WTC11 (cell line): ENCODE measurements at regions not wholly inside any gene's neighbourhood (a gene's known extent, or its start where the extent isn't known, plus 50 kb on each side); places are given as distances from the start of the nearest gene placed in this dataset.

Experiments used
- ATAC-seq: fragments of 200-7000 bp; cut with Tn5 transposase; 2 replicates; pipeline ENCODE4 v1.10.0; 2021; ENCODE audit warnings: mild to moderate bottlenecking, moderate library complexity
- CTCF ChIA-PET: fragments of 300-600 bp; sonication (Branson Sonifier 250); formaldehyde crosslinking; loops from one replicate; lab custom pipeline; 2021; ENCODE audit warnings: antibody characterized with exemption; lab: Charles Lee
- POLR2A ChIA-PET: fragments of 350-600 bp; sonication (Branson Sonifier 250); formaldehyde crosslinking; loops from one replicate; lab custom pipeline; 2021; ENCODE audit warnings: antibody characterized with exemption; lab: Charles Lee
- DNase-seq: peaks from one replicate; pipeline ENCODE4 v3.0.0; 2021; ENCODE audit warnings: low spot score
- H3K27ac Mint-ChIP-seq: 2 replicates; pipeline ENCODE4 v1.8.0; 2021; ENCODE audit warnings: mixed read lengths
- H3K27me3 Mint-ChIP-seq: 2 replicates; pipeline ENCODE4 v1.8.0; 2021; ENCODE audit warnings: low read depth, mild to moderate bottlenecking, moderate library complexity, mixed read lengths
- H3K36me3 Mint-ChIP-seq: 2 replicates; pipeline ENCODE4 v1.8.0; 2021; ENCODE audit warnings: mixed read lengths
- H3K4me1 Mint-ChIP-seq: 2 replicates; pipeline ENCODE4 v1.8.0; 2022; ENCODE audit warnings: mixed read lengths
- H3K4me3 Mint-ChIP-seq: 2 replicates; pipeline ENCODE4 v1.8.0; 2021; ENCODE audit warnings: mild to moderate bottlenecking, moderate library complexity, mixed read lengths
- H3K9me3 Mint-ChIP-seq: 2 replicates; pipeline ENCODE4 v1.8.0; 2021; ENCODE audit warnings: mixed read lengths
- AR ChIP-seq: fragments of 250-450 bp; sonication (Bioruptor Pico); IDR thresholded peaks from 2 replicates; pipeline ENCODE4 v1.9.0; 2021; ENCODE audit warnings: mild to moderate bottlenecking
- ATF1 ChIP-seq: sonication (generic); formaldehyde crosslinking; IDR thresholded peaks from 2 replicates; pipeline ENCODE4 v1.8.1; 2023; ENCODE audit warnings: mild to moderate bottlenecking, moderate library complexity, missing genetic modification reagents
- ATF3 ChIP-seq: sonication (generic); formaldehyde crosslinking; conservative IDR thresholded peaks from 2 replicates; pipeline ENCODE4 v1.8.1; 2022; ENCODE audit warnings: mild to moderate bottlenecking, missing genetic modification reagents
- ELF4 ChIP-seq: sonication (generic); formaldehyde crosslinking; IDR thresholded peaks from 2 replicates; pipeline ENCODE4 v1.8.1; 2022; ENCODE audit warnings: low read depth, mild to moderate bottlenecking, moderate library complexity, missing genetic modification reagents
- ERG ChIP-seq: fragments of 250-450 bp; sonication (Bioruptor Pico); IDR thresholded peaks from 2 replicates; pipeline ENCODE4 v1.8.0; 2021; ENCODE audit warnings: mild to moderate bottlenecking
- FOXP4 ChIP-seq: sonication (generic); formaldehyde crosslinking; IDR thresholded peaks from 2 replicates; pipeline ENCODE4 v1.8.0; 2022; ENCODE audit warnings: mild to moderate bottlenecking, missing genetic modification reagents
- IRF1 ChIP-seq: sonication (generic); formaldehyde crosslinking; IDR thresholded peaks from 2 replicates; pipeline ENCODE4 v1.8.0; 2023; ENCODE audit warnings: missing genetic modification reagents
- JAZF1 ChIP-seq: fragments of 250-450 bp; sonication (Bioruptor Pico); IDR thresholded peaks from 2 replicates; pipeline ENCODE4 v1.9.0; 2021; ENCODE audit warnings: moderate library complexity, mild to moderate bottlenecking, inconsistent platforms
- MYBL2 ChIP-seq: sonication (generic); formaldehyde crosslinking; IDR thresholded peaks from 2 replicates; pipeline ENCODE4 v1.8.1; 2023; ENCODE audit warnings: mild to moderate bottlenecking, moderate library complexity, missing genetic modification reagents
- NFE2L1 ChIP-seq: sonication (generic); formaldehyde crosslinking; IDR thresholded peaks from 2 replicates; pipeline ENCODE4 v1.8.1; 2023; ENCODE audit warnings: missing genetic modification reagents
- PRRX2 ChIP-seq: fragments of 250-450 bp; sonication (Bioruptor Pico); IDR thresholded peaks from 2 replicates; pipeline ENCODE4 v1.8.0; 2021; ENCODE audit warnings: mild to moderate bottlenecking
- SMAD3 ChIP-seq: sonication (generic); formaldehyde crosslinking; IDR thresholded peaks from 2 replicates; pipeline ENCODE4 v1.8.0; 2022; ENCODE audit warnings: missing genetic modification reagents, mild to moderate bottlenecking, borderline replicate concordance
- SOX15 ChIP-seq: fragments of 250-450 bp; sonication (Bioruptor Pico); IDR thresholded peaks from 2 replicates; pipeline ENCODE4 v1.9.0; 2021; ENCODE audit warnings: mild to moderate bottlenecking
- SP1 ChIP-seq: sonication (generic); formaldehyde crosslinking; conservative IDR thresholded peaks from 2 replicates; pipeline ENCODE4 v1.8.1; 2022; ENCODE audit warnings: missing genetic modification reagents
- STAT6 ChIP-seq: sonication (generic); formaldehyde crosslinking; conservative IDR thresholded peaks from 2 replicates; pipeline ENCODE4 v1.8.1; 2023; ENCODE audit warnings: mild to moderate bottlenecking, low read depth, missing genetic modification reagents, moderate library complexity
- TCF7 ChIP-seq: sonication (generic); formaldehyde crosslinking; IDR thresholded peaks from 2 replicates; pipeline ENCODE4 v1.8.0; 2022; ENCODE audit warnings: mild to moderate bottlenecking, low read depth, missing genetic modification reagents, moderate library complexity
- ZNF121 ChIP-seq: sonication (generic); formaldehyde crosslinking; IDR thresholded peaks from 2 replicates; pipeline ENCODE4 v1.8.0; 2023; ENCODE audit warnings: missing genetic modification reagents
- ZNF219 ChIP-seq: sonication (generic); formaldehyde crosslinking; IDR thresholded peaks from 2 replicates; pipeline ENCODE4 v1.8.0; 2023; ENCODE audit warnings: missing genetic modification reagents, mild to moderate bottlenecking, borderline replicate concordance
- ZNF232 ChIP-seq: sonication (generic); formaldehyde crosslinking; IDR thresholded peaks from 2 replicates; pipeline ENCODE4 v1.8.0; 2022; ENCODE audit warnings: mild to moderate bottlenecking, missing genetic modification reagents
- ZNF263 ChIP-seq: sonication (generic); formaldehyde crosslinking; IDR thresholded peaks from 2 replicates; pipeline ENCODE4 v1.8.1; 2022; ENCODE audit warnings: low read depth, mild to moderate bottlenecking, moderate library complexity, missing genetic modification reagents
- ZNF423 ChIP-seq: fragments of 250-450 bp; sonication (Bioruptor Pico); IDR thresholded peaks from 2 replicates; pipeline ENCODE4 v2.1.2; 2022; ENCODE audit warnings: mild to moderate bottlenecking, moderate library complexity
- ZNF512 ChIP-seq: sonication (generic); formaldehyde crosslinking; IDR thresholded peaks from 2 replicates; pipeline ENCODE4 v1.8.1; 2022; ENCODE audit warnings: missing genetic modification reagents, borderline replicate concordance
- ZNF532 ChIP-seq: fragments of 250-450 bp; sonication (Bioruptor Pico); IDR thresholded peaks from 2 replicates; pipeline ENCODE4 v1.9.0; 2021; ENCODE audit warnings: mild to moderate bottlenecking, borderline replicate concordance

- no peak for TF ChIP-seq ZNF512
- no peak for TF ChIP-seq ZNF219 (CRISPR knock-in tag)
- TF ChIP-seq IRF1 (CRISPR knock-in tag): no peak
- TF ChIP-seq ZNF121 (CRISPR knock-in tag): no peak
- no peak for TF ChIP-seq ZNF232 (CRISPR knock-in tag)
- no peak for TF ChIP-seq JAZF1
- no peak for TF ChIP-seq ATF1 (CRISPR knock-in tag)
- TF ChIP-seq ZNF263 (CRISPR knock-in tag): no peak
- no peak for TF ChIP-seq STAT6 (CRISPR knock-in tag)
- no peak for TF ChIP-seq ZNF423 (CRISPR knock-in tag)
- TF ChIP-seq SP1: no peak
- no peak for TF ChIP-seq SMAD3 (CRISPR knock-in tag)
- TF ChIP-seq ZNF532 (CRISPR knock-in tag): no peak
- TF ChIP-seq, all 79 proteins: peak for 0
Observed at GRCh38 chr11:105537531-105537930, 72.3 kb upstream of the GRIA4 start (continued).

GRCh38 chr11:105524286-105524685 is 85.6 kb upstream of the GRIA4 start:
- Mint-ChIP-seq H3K4me3 (no peak overlapping the region), H3K9me3 (peaks cover 9% of the 10 kb centered on the region), H3K27ac (no peak overlapping the region), H3K27me3 (no peaks in the 10 kb centered on the region), H3K36me3 (no peaks in the 10 kb centered on the region; the same call in 1 of the 2 replicates), H3K4me1 (no peaks in the 10 kb centered on the region)
- TF ChIP-seq ZNF423 (CRISPR knock-in tag) (no peak), ATF3 (CRISPR knock-in tag) (no peak), ERG (CRISPR knock-in tag) (no peak), SOX15 (CRISPR knock-in tag) (no peak), AR (no peak), TCF7 (CRISPR knock-in tag) (no peak), FOXP4 (CRISPR knock-in tag) (no peak), ELF4 (CRISPR knock-in tag) (no peak), NFE2L1 (CRISPR knock-in tag) (no peak), MYBL2 (CRISPR knock-in tag) (no peak), PRRX2 (CRISPR knock-in tag) (no peak)
- CTCF ChIA-PET: no interaction called here
- no peak for DNase-seq
- POLR2A ChIA-PET: no interaction called here
- ATAC-seq: no peak
